ENCODE measurements at regions not wholly inside any gene's neighbourhood (a gene's known extent, or its start where the extent isn't known, plus 50 kb on each side); places are given as distances from the start of the nearest gene placed in this dataset.

- Mint-ChIP-seq H3K4me1 (peaks cover 4% of the 10 kb centered on the region), H3K9me3 (no peaks in the 10 kb centered on the region), H3K27ac (no peak overlapping the region), H3K36me3 (no peaks in the 10 kb centered on the region), H3K4me3 (no peak overlapping the region), H3K27me3 (ENCODE audit: insufficient read depth, low read depth) (no peaks in the 10 kb centered on the region)
- H3K4me2 ChIP-seq: no peak overlapping the region
- no peak overlapping the region for H2AFZ ChIP-seq (replicated peaks)
- no peaks in the 10 kb centered on the region for H4K20me1 ChIP-seq (ENCODE audit: low read depth)
- no peak for DNase-seq (ENCODE audit: low spot score)
- TF ChIP-seq EZH2 (IDR thresholded peaks at IDR 0.05): no peak
- no peak for TF ChIP-seq EZH2phosphoT487 (IDR thresholded peaks at IDR 0.05)
- no peak for TF ChIP-seq CTCF (IDR thresholded peaks at IDR 0.05)
- no peaks in the 10 kb centered on the region for H3K4me1 ChIP-seq
- no peak overlapping the region for H3K9ac ChIP-seq
- no peaks in the 10 kb centered on the region for H3K36me3 ChIP-seq
- H3K79me2 ChIP-seq (ENCODE audit: low read depth): no peaks in the 10 kb centered on the region
- H3K9me3 ChIP-seq (ENCODE audit: low read depth): no peaks in the 10 kb centered on the region
- no peaks in the 10 kb centered on the region for H3K27me3 ChIP-seq
- no peaks in the 10 kb centered on the region for H3F3A ChIP-seq (ENCODE audit: low read depth)
- no peak overlapping the region for H3K27ac ChIP-seq
- H3K4me3 ChIP-seq: no peak overlapping the region
Observed at GRCh38 chr20:52667358-52667757, 304.8 kb upstream of the TSHZ2 start.

- Histone ChIP-seq H3K4me1 (no peaks in the 10 kb centered on the region), H3K4me3 (no peak overlapping the region), H3K36me3 (no peaks in the 10 kb centered on the region), H3K79me2 (ENCODE audit: low read depth) (no peaks in the 10 kb centered on the region), H4K20me1 (ENCODE audit: low read depth) (no peaks in the 10 kb centered on the region), H3F3A (ENCODE audit: low read depth) (no peaks in the 10 kb centered on the region), H2AFZ (replicated peaks) (no peak overlapping the region), H3K9ac (no peak overlapping the region), H3K4me2 (no peak overlapping the region), H3K27me3 (no peaks in the 10 kb centered on the region), H3K27ac (no peak overlapping the region), H3K9me3 (ENCODE audit: low read depth) (no peaks in the 10 kb centered on the region)
- no peak overlapping the region for H3K27ac Mint-ChIP-seq
- H3K4me1 Mint-ChIP-seq: peaks cover 4% of the 10 kb centered on the region
- no peaks in the 10 kb centered on the region for H3K36me3 Mint-ChIP-seq
- no peak overlapping the region for H3K4me3 Mint-ChIP-seq
- no peak for DNase-seq (ENCODE audit: low spot score)
- no peaks in the 10 kb centered on the region for H3K9me3 Mint-ChIP-seq
- no peak for TF ChIP-seq EZH2phosphoT487 (IDR thresholded peaks at IDR 0.05)
- no peak for TF ChIP-seq CTCF (IDR thresholded peaks at IDR 0.05)
- TF ChIP-seq EZH2 (IDR thresholded peaks at IDR 0.05): no peak
- H3K27me3 Mint-ChIP-seq (ENCODE audit: insufficient read depth, low read depth): no peaks in the 10 kb centered on the region
Observed at GRCh38 chr20:52665441-52665840, 306.7 kb upstream of the TSHZ2 start.

- Histone ChIP-seq H4K20me1 (ENCODE audit: low read depth) (no peaks in the 10 kb centered on the region), H3K9ac (no peak overlapping the region), H3K4me2 (no peak overlapping the region), H2AFZ (replicated peaks) (no peak overlapping the region), H3K79me2 (ENCODE audit: low read depth) (no peaks in the 10 kb centered on the region), H3F3A (ENCODE audit: low read depth) (no peaks in the 10 kb centered on the region), H3K9me3 (ENCODE audit: low read depth) (no peaks in the 10 kb centered on the region), H3K4me3 (no peak overlapping the region), H3K4me1 (no peaks in the 10 kb centered on the region), H3K36me3 (no peaks in the 10 kb centered on the region), H3K27ac (no peak overlapping the region), H3K27me3 (no peaks in the 10 kb centered on the region)
- no peaks in the 10 kb centered on the region for H3K4me1 Mint-ChIP-seq
- no peaks in the 10 kb centered on the region for H3K9me3 Mint-ChIP-seq
- no peak overlapping the region for H3K27ac Mint-ChIP-seq
- TF ChIP-seq CTCF (IDR thresholded peaks at IDR 0.05) (no peak), EZH2phosphoT487 (IDR thresholded peaks at IDR 0.05) (no peak), EZH2 (IDR thresholded peaks at IDR 0.05) (no peak)
- H3K4me3 Mint-ChIP-seq: no peak overlapping the region
- DNase-seq (ENCODE audit: low spot score): no peak
- H3K36me3 Mint-ChIP-seq: no peaks in the 10 kb centered on the region
- H3K27me3 Mint-ChIP-seq (ENCODE audit: insufficient read depth, low read depth): no peaks in the 10 kb centered on the region
Observed at GRCh38 chr20:52655395-52655794, 316.8 kb upstream of the TSHZ2 start.

GRCh38 chr20:52654567-52654966 lies 317.6 kb upstream of the TSHZ2 start:
- Mint-ChIP-seq H3K27me3 (ENCODE audit: insufficient read depth, low read depth) (no peaks in the 10 kb centered on the region), H3K27ac (no peak overlapping the region), H3K4me1 (no peaks in the 10 kb centered on the region), H3K9me3 (no peaks in the 10 kb centered on the region), H3K4me3 (no peak overlapping the region), H3K36me3 (no peaks in the 10 kb centered on the region)
- Histone ChIP-seq H3K27me3 (no peaks in the 10 kb centered on the region), H3F3A (ENCODE audit: low read depth) (no peaks in the 10 kb centered on the region), H3K79me2 (ENCODE audit: low read depth) (no peaks in the 10 kb centered on the region), H3K4me2 (no peak overlapping the region), H3K9me3 (ENCODE audit: low read depth) (no peaks in the 10 kb centered on the region), H3K4me1 (no peaks in the 10 kb centered on the region), H3K4me3 (no peak overlapping the region), H3K36me3 (no peaks in the 10 kb centered on the region), H2AFZ (replicated peaks) (no peak overlapping the region), H3K27ac (no peak overlapping the region), H3K9ac (no peak overlapping the region), H4K20me1 (ENCODE audit: low read depth) (no peaks in the 10 kb centered on the region)
- DNase-seq (ENCODE audit: low spot score): no peak
- TF ChIP-seq EZH2phosphoT487 (IDR thresholded peaks at IDR 0.05) (no peak), EZH2 (IDR thresholded peaks at IDR 0.05) (no peak), CTCF (IDR thresholded peaks at IDR 0.05) (no peak)
